BLaER1 treated with 17β-estradiol and CSF1 and Interleukin-3, amounts not matched to agents 10 nM and 100 nM (cell line): ENCODE measurements at regions not wholly inside any gene's neighbourhood (a gene's known extent, or its start where the extent isn't known, plus 50 kb on each side); places are given as distances from the start of the nearest gene placed in this dataset.

Source experiments
- H3K27ac ChIP-seq, 11 experiments: shearing (Covaris generic); formaldehyde crosslinking; 2 replicates each; pipeline ENCODE4 v1.8.1; 2022
- H3K27me3 ChIP-seq, 11 experiments: shearing (Covaris generic); formaldehyde crosslinking; 2 replicates each; pipeline ENCODE4 v1.8.1; 2022
- H3K36me3 ChIP-seq, 11 experiments: shearing (Covaris generic); formaldehyde crosslinking; 2 replicates each; pipeline ENCODE4 v1.8.1; 2022
- H3K4me1 ChIP-seq, 10 experiments: shearing (Covaris generic); formaldehyde crosslinking; 2 replicates each; pipeline ENCODE4 v1.8.1; 2022
- H3K4me2 ChIP-seq, 11 experiments: shearing (Covaris generic); formaldehyde crosslinking; 2 replicates each; pipeline ENCODE4 v1.8.1; 2022
- H3K4me3 ChIP-seq, 10 experiments: shearing (Covaris generic); formaldehyde crosslinking; 2 replicates each; pipeline ENCODE4 v1.8.1; 2022
- H3K9ac ChIP-seq, 11 experiments: shearing (Covaris generic); formaldehyde crosslinking; 2 replicates each; pipeline ENCODE4 v1.8.1; 2022
- H3K9me3 ChIP-seq, 11 experiments: shearing (Covaris generic); formaldehyde crosslinking; replicated peaks in 1 of 11; 2 replicates each; pipeline ENCODE4 v1.8.1; 2022
- H4K20me1 ChIP-seq, 11 experiments: shearing (Covaris generic); formaldehyde crosslinking; 2 replicates each; pipeline ENCODE4 v1.8.1; 2022
- Cebpa-rat ChIP-seq, 11 experiments: shearing (Covaris generic); IDR thresholded peaks; 2 replicates each; pipeline ENCODE4 v1.8.1; 2022

DNA sequence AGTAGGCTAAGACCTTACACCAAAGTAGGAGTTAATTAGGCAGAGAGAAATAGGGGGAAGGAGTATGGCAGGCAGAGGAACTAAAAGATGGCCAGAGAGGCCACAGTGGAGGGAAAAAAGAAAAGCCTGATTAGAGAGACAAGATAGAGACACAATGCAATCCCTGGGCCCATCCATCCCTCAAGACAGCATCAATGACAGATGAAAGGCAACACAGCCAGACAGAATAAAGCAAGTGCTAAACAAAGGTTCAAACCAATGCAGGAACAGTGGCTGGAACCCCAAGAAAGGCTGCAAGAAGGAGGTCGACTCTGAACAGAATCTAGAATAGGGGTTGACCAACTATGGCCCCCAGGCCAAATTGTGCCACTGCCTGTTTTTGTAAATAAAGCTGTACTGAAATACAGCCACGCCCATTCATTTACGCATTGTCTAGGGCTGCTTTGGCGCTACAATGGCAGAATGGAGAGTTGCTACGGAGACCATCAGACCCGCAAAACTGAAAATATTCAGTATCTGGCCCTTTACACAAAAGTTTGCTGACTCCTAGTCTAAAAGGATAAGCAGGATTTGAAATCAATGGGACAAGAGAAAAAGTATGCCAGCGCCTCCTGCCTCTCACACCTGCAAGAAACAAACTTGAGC is 473.3 kb upstream of the PSMD7 start:
- no peak for TF ChIP-seq Cebpa-rat (IDR thresholded peaks at IDR 0.05)
- Histone ChIP-seq H3K36me3 (no peaks in the 10 kb centered on the region), H3K4me3 (no peak overlapping the region), H3K27ac (no peak overlapping the region), H3K27me3 (no peaks in the 10 kb centered on the region), H4K20me1 (no peaks in the 10 kb centered on the region), H3K9me3 (peaks cover 0 to 12% (median 0%) of the 10 kb centered on the region in 11 experiments; a peak in 1 of 22 replicates), H3K4me2 (no peak overlapping the region), H3K4me1 (no peaks in the 10 kb centered on the region), H3K9ac (no peak overlapping the region)

DNA sequence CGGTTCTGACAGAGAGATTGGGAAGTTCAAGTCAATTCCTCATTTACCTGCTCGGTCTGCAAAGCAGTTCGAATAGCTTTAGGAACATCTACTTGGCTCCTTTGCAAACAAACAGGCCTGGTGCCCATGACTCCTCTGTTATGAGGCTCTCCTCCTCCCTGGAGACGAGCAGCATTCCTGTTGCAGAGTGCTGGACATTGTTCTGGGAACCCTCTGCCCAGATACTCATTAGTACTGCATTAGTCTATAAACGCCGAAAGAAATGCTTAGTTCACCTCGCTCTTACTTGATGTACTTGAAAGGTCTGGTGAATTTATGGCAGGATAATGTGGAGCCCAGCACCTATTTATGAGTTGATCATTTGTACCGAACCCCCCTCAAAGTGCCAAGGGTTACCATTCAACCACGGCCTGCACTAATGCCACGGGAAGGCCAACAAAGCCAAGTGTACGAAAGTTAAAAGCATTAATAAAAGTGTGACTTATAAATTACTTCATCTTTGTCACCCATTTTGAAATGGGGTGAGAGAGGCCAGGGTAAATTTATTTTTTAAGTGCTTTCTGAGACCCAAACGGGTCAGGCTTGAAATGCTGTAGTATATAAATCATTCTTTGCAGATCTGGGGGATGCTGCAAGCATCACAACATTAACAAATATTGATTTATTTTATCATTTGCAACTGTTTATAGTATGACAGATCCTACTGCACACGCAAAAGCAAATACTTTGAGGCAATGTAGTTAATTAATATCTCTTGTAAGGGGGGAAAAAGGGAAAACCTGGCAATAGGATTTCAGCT is 478.9 kb upstream of the PSMD7 start:
- Histone ChIP-seq H3K4me2 (no peak overlapping the region), H3K36me3 (no peaks in the 10 kb centered on the region), H3K4me1 (no peaks in the 10 kb centered on the region), H4K20me1 (no peaks in the 10 kb centered on the region), H3K27ac (no peak overlapping the region), H3K9ac (no peak overlapping the region), H3K27me3 (no peaks in the 10 kb centered on the region), H3K9me3 (peaks cover 0 to 4% (median 0%) of the 10 kb centered on the region in 11 experiments; a peak in 1 of 22 replicates), H3K4me3 (no peak overlapping the region)
- TF ChIP-seq Cebpa-rat (IDR thresholded peaks at IDR 0.05): no peak

DNA sequence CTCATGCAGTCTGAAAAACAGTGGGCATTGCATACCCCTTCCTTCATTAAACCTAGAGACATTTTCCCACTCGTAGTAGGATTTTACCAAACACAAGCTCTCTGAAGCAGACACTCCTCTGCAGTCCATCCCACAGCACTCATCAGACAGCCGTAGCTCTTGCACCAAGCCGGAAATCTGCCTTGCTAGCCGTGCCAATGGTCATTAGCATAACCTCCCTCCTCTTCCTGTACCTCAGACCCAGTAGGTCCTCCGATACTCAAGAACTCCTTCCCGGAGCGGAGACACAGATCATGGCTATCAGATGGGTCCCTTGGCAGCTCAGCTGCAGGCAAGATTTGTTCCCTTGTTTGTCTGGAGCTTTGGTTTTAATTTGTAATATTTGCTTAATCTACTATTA is 483.1 kb upstream of the PSMD7 start:
- Histone ChIP-seq H3K9me3 (no peaks in the 10 kb centered on the region), H3K36me3 (no peaks in the 10 kb centered on the region), H3K4me3 (no peak overlapping the region), H3K27me3 (no peaks in the 10 kb centered on the region), H3K9ac (no peak overlapping the region), H4K20me1 (no peaks in the 10 kb centered on the region), H3K4me2 (no peak overlapping the region), H3K27ac (no peak overlapping the region), H3K4me1 (no peaks in the 10 kb centered on the region)
- no peak for TF ChIP-seq Cebpa-rat (IDR thresholded peaks at IDR 0.05)

DNA sequence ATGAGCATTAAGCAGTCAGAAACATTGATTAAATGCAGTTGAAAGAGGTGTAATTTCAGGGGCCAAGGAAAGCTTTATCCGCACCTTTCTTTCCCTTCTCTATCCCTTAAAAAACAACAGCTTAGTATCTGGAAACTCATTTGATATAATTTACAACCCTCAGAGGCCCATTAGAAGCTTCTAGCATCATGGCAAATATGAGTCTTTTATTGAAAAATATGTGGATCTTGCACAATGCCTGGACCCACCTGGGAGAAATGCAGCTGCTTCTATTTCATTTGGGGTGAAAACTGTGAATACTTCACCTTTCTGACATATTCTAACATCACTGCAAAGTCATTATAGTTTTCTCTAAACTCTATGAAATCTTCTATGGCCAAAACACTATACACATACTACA is 492.2 kb upstream of the PSMD7 start:
- H3K4me2 ChIP-seq: no peak overlapping the region
- no peak for TF ChIP-seq Cebpa-rat (IDR thresholded peaks at IDR 0.05)
- no peaks in the 10 kb centered on the region for H3K27me3 ChIP-seq
- no peaks in the 10 kb centered on the region for H4K20me1 ChIP-seq
- no peak overlapping the region for H3K4me3 ChIP-seq
- no peaks in the 10 kb centered on the region for H3K4me1 ChIP-seq
- H3K9me3 ChIP-seq: no peaks in the 10 kb centered on the region
- no peak overlapping the region for H3K27ac ChIP-seq
- no peaks in the 10 kb centered on the region for H3K36me3 ChIP-seq
- no peak overlapping the region for H3K9ac ChIP-seq

DNA sequence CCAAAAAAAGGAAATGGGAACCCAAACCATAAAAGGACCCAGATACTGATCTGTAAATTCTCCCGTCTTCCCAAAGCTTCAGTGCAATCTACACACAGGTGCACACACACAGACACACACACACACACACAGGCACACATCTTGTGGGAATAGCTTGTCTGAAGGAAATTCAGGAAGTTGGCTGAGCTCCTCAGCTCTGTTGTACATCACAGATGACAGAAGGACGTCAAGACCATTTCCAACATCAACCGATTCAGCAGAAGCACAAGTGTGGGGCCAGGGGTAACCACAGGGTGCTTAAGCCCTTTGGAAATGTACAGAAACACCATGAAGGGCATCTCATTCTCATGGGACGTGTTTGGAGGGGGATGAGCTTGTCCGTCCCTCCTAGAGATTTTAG is 498.1 kb upstream of the PSMD7 start:
- no peaks in the 10 kb centered on the region for H3K4me1 ChIP-seq
- no peaks in the 10 kb centered on the region for H3K27me3 ChIP-seq
- TF ChIP-seq Cebpa-rat (IDR thresholded peaks at IDR 0.05): no peak
- H3K4me2 ChIP-seq: no peak overlapping the region
- no peaks in the 10 kb centered on the region for H3K9me3 ChIP-seq
- H3K36me3 ChIP-seq: no peaks in the 10 kb centered on the region
- no peak overlapping the region for H3K27ac ChIP-seq
- H3K4me3 ChIP-seq: no peak overlapping the region
- H4K20me1 ChIP-seq: no peaks in the 10 kb centered on the region
- no peak overlapping the region for H3K9ac ChIP-seq

DNA sequence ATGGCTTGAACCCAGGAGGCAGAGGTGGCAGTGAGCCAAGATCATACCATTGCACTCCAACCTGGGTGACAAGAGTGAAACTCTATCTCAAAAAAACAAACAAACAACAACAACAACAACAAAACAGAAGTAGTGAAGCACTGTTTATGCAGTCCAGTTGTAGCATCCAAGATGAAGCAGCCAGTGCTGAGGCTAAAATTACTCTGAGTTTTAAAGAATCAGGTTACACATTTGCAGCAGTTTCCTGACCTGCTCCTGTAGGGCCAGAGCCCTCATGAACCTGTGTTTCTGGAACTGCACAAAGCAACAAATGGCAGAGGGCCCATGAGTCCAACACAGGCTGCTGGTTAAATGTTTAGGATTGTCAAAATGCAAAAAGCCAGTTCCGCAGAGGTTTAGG is 499.5 kb upstream of the PSMD7 start:
- Histone ChIP-seq H3K4me2 (no peak overlapping the region), H3K27me3 (no peaks in the 10 kb centered on the region), H3K27ac (no peak overlapping the region), H4K20me1 (no peaks in the 10 kb centered on the region), H3K4me1 (no peaks in the 10 kb centered on the region), H3K9ac (no peak overlapping the region), H3K4me3 (no peak overlapping the region), H3K36me3 (no peaks in the 10 kb centered on the region), H3K9me3 (no peaks in the 10 kb centered on the region)
- TF ChIP-seq Cebpa-rat (IDR thresholded peaks at IDR 0.05): no peak

DNA sequence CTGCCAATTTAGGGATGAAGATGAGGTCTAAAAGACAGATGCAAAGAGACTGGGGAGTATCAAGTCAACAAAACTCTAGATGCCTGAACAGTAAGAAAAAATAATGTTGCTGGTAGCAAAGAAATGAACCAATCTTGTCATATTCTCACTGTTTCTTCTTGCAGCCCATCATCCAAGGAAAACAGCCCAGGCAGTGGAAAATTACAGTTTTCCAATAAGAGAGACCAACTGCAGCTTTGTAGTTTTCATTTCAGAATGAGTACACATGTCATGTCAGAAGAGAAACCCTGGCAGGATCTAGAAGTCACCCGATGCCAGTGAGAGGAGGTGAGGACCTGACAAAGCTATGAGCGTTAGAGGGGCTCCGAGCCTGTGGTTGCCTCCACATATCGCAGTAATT is 500.4 kb upstream of the PSMD7 start:
- H3K4me3 ChIP-seq: no peak overlapping the region
- H3K27me3 ChIP-seq: no peaks in the 10 kb centered on the region
- no peaks in the 10 kb centered on the region for H3K9me3 ChIP-seq
- H3K27ac ChIP-seq: no peak overlapping the region
- H3K4me1 ChIP-seq: no peaks in the 10 kb centered on the region
- H3K36me3 ChIP-seq: no peaks in the 10 kb centered on the region
- H4K20me1 ChIP-seq: no peaks in the 10 kb centered on the region
- no peak overlapping the region for H3K4me2 ChIP-seq
- no peak overlapping the region for H3K9ac ChIP-seq
- no peak for TF ChIP-seq Cebpa-rat (IDR thresholded peaks at IDR 0.05)

DNA sequence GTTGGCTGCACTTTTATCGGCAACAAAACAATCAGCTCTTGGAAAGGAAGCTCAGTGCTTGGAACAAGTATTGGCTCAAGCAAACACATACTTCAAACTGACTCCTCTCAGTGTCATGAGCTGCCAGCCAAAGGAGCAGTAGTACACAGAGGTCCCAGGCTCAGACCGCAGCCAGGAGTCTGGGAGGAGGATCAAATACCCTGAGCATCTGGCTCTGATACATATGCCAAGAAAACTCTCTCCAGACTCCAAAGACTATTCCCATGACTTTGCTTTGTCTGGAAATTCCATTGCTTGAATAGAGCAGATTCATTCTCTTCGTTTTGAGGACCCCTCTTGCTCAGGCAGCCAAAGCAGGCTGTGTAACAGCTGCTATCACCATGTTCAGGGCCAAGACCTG is 501.6 kb upstream of the PSMD7 start:
- Histone ChIP-seq H3K27ac (no peak overlapping the region), H3K4me3 (no peak overlapping the region), H3K9me3 (no peaks in the 10 kb centered on the region), H4K20me1 (no peaks in the 10 kb centered on the region), H3K36me3 (no peaks in the 10 kb centered on the region), H3K4me2 (no peak overlapping the region), H3K4me1 (no peaks in the 10 kb centered on the region), H3K27me3 (no peaks in the 10 kb centered on the region), H3K9ac (no peak overlapping the region)
- TF ChIP-seq Cebpa-rat (IDR thresholded peaks at IDR 0.05): no peak

DNA sequence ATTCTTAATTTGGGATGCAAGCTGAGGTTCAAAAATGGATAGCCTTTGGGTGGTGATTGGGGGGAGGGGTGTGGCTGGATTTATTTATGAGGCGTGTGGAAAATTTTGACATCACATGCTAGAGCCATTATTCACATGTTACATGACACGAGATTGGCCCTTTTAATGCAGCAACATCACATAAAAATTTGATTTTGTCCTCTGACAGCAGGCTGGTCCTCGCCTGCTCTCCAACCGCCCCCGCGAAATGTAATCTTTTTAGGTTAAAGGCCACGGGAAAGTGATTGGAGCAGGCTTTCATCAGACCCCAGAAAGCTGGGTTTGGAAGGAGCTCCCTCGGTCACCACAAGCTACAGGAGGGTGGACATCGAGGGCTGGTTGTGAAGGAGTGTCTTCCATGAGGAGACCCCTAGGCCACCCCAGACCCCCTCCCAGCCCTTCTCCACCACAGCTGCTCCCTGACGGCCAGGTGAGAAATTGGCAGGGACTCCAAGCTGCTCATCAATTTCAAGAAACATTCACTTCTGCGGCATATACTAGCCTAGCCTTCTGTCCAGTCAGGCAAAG is 502.7 kb upstream of the PSMD7 start:
- H3K9ac ChIP-seq: no peak overlapping the region
- H3K27me3 ChIP-seq: no peaks in the 10 kb centered on the region
- no peaks in the 10 kb centered on the region for H3K4me1 ChIP-seq
- no peak overlapping the region for H3K4me3 ChIP-seq
- no peaks in the 10 kb centered on the region for H4K20me1 ChIP-seq
- H3K4me2 ChIP-seq: no peak overlapping the region
- TF ChIP-seq Cebpa-rat (IDR thresholded peaks at IDR 0.05): no peak
- no peaks in the 10 kb centered on the region for H3K9me3 ChIP-seq
- H3K36me3 ChIP-seq: no peaks in the 10 kb centered on the region
- no peak overlapping the region for H3K27ac ChIP-seq

DNA sequence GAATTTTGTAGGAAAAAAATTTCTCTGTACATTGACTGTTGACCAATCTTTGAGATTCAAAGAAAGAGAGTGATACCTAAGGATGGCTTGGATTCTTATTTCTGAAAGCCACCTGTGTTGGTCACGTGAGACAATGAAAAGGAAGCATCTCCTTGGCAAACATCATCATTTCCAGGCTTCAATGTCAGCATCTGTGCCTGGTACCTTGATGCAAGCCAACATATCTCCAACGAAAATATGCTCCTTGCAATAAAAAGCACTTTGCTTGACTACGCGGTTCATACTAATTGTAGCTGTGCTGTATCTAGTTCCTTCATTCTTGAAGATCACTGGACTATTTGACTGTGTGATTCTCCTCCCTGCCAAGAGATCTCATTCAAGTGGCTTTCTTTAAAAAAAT is 503.4 kb upstream of the PSMD7 start:
- no peak for TF ChIP-seq Cebpa-rat (IDR thresholded peaks at IDR 0.05)

More for the DNA sequence above, 503.4 kb upstream of the PSMD7 start:
- Histone ChIP-seq H3K9ac (no peak overlapping the region), H4K20me1 (no peaks in the 10 kb centered on the region), H3K4me2 (no peak overlapping the region), H3K27ac (no peak overlapping the region), H3K27me3 (no peaks in the 10 kb centered on the region), H3K4me1 (no peaks in the 10 kb centered on the region), H3K4me3 (no peak overlapping the region), H3K36me3 (no peaks in the 10 kb centered on the region), H3K9me3 (no peaks in the 10 kb centered on the region)
